Peyer's patch (tissue), 4 donors: ENCODE measurements at regions not wholly inside any gene's neighbourhood (a gene's known extent, or its start where the extent isn't known, plus 50 kb on each side); places are given as distances from the start of the nearest gene placed in this dataset.

Experiments
- POLR2A ChIP-seq, 2 donors: fragments of 450-650 bp; IDR thresholded peaks; one replicate each; pipeline ENCODE4 v1.5.1; 2017; ENCODE audit warnings: antibody characterized with exemption in 2 of 2, mild to moderate bottlenecking in 2 of 2, moderate library complexity in 2 of 2
- TF ChIP-seq, protein P1 (sequence below), 6 experiments: fragments of 450-650 bp in 4 of 6; fragments of 200-600 bp in 2 of 6; sonication (generic) in 1 of 6; IDR thresholded peaks; one replicate each; pipeline ENCODE4 v1.5.1; 2017 to 2019; ENCODE audit warnings: antibody characterized with exemption in 6 of 6, mild to moderate bottlenecking in 3 of 6, moderate library complexity in 1 of 6

DNA sequence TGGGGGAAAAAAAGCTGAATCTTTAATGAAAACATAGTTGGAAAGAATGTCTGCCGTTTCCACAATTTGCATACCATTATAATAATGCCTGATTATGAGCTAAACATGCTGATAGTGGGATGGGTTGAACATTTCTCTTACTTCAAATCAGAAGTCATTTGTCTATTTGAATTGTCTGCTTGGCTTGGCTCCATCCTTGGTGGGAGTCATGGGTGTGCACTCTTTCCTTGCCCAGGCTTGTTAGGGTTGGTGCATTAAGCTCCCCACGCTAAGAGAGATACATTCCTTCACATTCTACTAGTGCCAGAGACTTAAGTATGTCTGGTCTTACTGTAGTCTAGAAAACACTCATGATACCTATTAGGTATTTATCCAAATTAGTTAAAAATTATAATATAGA is 121.4 kb upstream of the RARB start:
- TF ChIP-seq, protein P1, sequence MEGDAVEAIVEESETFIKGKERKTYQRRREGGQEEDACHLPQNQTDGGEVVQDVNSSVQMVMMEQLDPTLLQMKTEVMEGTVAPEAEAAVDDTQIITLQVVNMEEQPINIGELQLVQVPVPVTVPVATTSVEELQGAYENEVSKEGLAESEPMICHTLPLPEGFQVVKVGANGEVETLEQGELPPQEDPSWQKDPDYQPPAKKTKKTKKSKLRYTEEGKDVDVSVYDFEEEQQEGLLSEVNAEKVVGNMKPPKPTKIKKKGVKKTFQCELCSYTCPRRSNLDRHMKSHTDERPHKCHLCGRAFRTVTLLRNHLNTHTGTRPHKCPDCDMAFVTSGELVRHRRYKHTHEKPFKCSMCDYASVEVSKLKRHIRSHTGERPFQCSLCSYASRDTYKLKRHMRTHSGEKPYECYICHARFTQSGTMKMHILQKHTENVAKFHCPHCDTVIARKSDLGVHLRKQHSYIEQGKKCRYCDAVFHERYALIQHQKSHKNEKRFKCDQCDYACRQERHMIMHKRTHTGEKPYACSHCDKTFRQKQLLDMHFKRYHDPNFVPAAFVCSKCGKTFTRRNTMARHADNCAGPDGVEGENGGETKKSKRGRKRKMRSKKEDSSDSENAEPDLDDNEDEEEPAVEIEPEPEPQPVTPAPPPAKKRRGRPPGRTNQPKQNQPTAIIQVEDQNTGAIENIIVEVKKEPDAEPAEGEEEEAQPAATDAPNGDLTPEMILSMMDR (IDR thresholded peaks at IDR 0.05): no peak
- TF ChIP-seq POLR2A (IDR thresholded peaks at IDR 0.05): no peak
